ENCODE measurements at regions not wholly inside any gene's neighbourhood (a gene's known extent, or its start where the extent isn't known, plus 50 kb on each side); places are given as distances from the start of the nearest gene placed in this dataset.
"Not testable (repeated sequence)": the region's sequence is repeated elsewhere in the genome, so short reads cannot be mapped to it uniquely, and the experiment has no call there.

GRCh38 chr11:116324077-116324476 is 448.7 kb downstream of the BUD13 start:
- not testable (repeated sequence) for TF ChIP-seq CTCF (IDR thresholded peaks at IDR 0.05); ZFX (IDR thresholded peaks at IDR 0.05; ENCODE audit: borderline replicate concordance)

Measured in 22Rv1 (cell line).